K562 (cell line): ENCODE measurements at regions not wholly inside any gene's neighbourhood (a gene's known extent, or its start where the extent isn't known, plus 50 kb on each side); places are given as distances from the start of the nearest gene placed in this dataset.

Experiments used
- ATAC-seq: fragments of 200-7000 bp; cut with Tn5 transposase; 3 replicates; pipeline ENCODE4 v1.9.1; 2020; ENCODE audit warnings: moderate library complexity
- BruUV-seq: library from RNA; stranded (reverse); fragments of 400-500 nt; replicated peaks from 2 replicates; lab custom pipeline; 2021; lab: Mats Ljungman, UMichigan
- CTCF ChIA-PET: fragments of 300-600 bp; formaldehyde crosslinking; extraction: SDS; loops from one replicate; lab custom pipeline; 2021; ENCODE audit warnings: low intra/inter-chr PET ratio; lab: Yijun Ruan, JAX
- POLR2A ChIA-PET: fragments of 300-600, 350-650 bp; sonication (Branson Sonifier 250); formaldehyde crosslinking; extraction: SDS; loops from one replicate; lab custom pipeline; 2021; ENCODE audit warnings: antibody characterized with exemption, inconsistent platforms; lab: Yijun Ruan, JAX
- DNase-seq, 4 experiments: peaks; one replicate each; pipeline versions ENCODE4 v3.0.0 to v3.0.0-alpha.2; 2011 to 2018; ENCODE audit warnings: low spot score in 3 of 4, mixed read lengths in 3 of 4; ENCODE audit errors: extremely low read depth in 1 of 4
- FAIRE-seq: peaks from 2 replicates; lab custom pipeline; 2011; peaks lifted over from hg19 to GRCh38; lab: Jason Lieb, UNC
- H2AFZ ChIP-seq: 2 replicates; pipeline ENCODE4 v1.6.0; 2011; ENCODE audit warnings: low read depth, low read length, control low read depth, inconsistent platforms
- H3K27ac ChIP-seq: fragments of 200-600 bp; 3 replicates; pipeline ENCODE4 v1.8.0; 2011; ENCODE audit warnings: low read depth, mild to moderate bottlenecking, control low read depth, inconsistent platforms, low read length, moderate library complexity, mixed read lengths; ENCODE audit errors: extremely low read depth
- H3K27me3 ChIP-seq, 2 experiments: fragments of 300-600 bp in 1 of 2; 2 replicates in 1 of 2; 3 replicates in 1 of 2; pipeline versions ENCODE4 v1.6.0 to v1.8.0; 2011; ENCODE audit warnings: inconsistent platforms in 2 of 2, low read length in 2 of 2, mild to moderate bottlenecking in 1 of 2, mixed read lengths in 1 of 2, moderate library complexity in 1 of 2; ENCODE audit not compliant: control insufficient read depth in 2 of 2, insufficient read depth in 2 of 2
- H3K36me3 ChIP-seq: fragments of 300-600 bp; 3 replicates; pipeline ENCODE4 v1.8.0; 2011; ENCODE audit warnings: mild to moderate bottlenecking, low read length, inconsistent platforms; ENCODE audit not compliant: control insufficient read depth, insufficient read depth
- H3K4me1 ChIP-seq, 2 experiments: fragments of 200-600 bp in 1 of 2; replicated peaks in 1 of 2; 2 replicates in 1 of 2; 3 replicates in 1 of 2; pipeline versions ENCODE4 v1.5.1 to v1.8.0; 2011; ENCODE audit warnings: inconsistent platforms in 2 of 2, low read length in 2 of 2, mild to moderate bottlenecking in 1 of 2, mixed read lengths in 1 of 2, moderate library complexity in 1 of 2; ENCODE audit not compliant: control insufficient read depth in 2 of 2, insufficient read depth in 2 of 2
- H3K4me2 ChIP-seq: 2 replicates; pipeline ENCODE4 v1.6.1; 2011; ENCODE audit warnings: low read length, control low read depth, inconsistent platforms, mixed read lengths; ENCODE audit not compliant: insufficient read depth
- H3K4me3 ChIP-seq: fragments of 200-600 bp; sonication (generic), shearing (Covaris generic); 2 replicates; pipeline ENCODE4 v1.5.1; 2016; ENCODE audit warnings: control low read depth, inconsistent platforms
- H3K79me2 ChIP-seq: fragments of 200-600 bp; 3 replicates; pipeline ENCODE4 v1.8.0; 2011; ENCODE audit warnings: low read length, inconsistent platforms; ENCODE audit not compliant: control insufficient read depth, insufficient read depth
- H3K9ac ChIP-seq, 2 experiments: 2 replicates each; pipeline versions ENCODE4 v1.6.0 to v1.6.1; 2011; ENCODE audit warnings: low read depth in 2 of 2, low read length in 2 of 2, control low read depth in 1 of 2, inconsistent platforms in 1 of 2, mild to moderate bottlenecking in 1 of 2, mixed read lengths in 1 of 2; ENCODE audit not compliant: insufficient read depth in 1 of 2
- H3K9me1 ChIP-seq: one replicate; pipeline ENCODE4 v1.6.0; 2011; ENCODE audit warnings: inconsistent platforms, mild to moderate bottlenecking, low read length, moderate library complexity; ENCODE audit not compliant: control insufficient read depth, insufficient read depth
- H3K9me3 ChIP-seq: replicated peaks from 2 replicates; pipeline ENCODE4 v1.5.1; 2011; ENCODE audit warnings: low read depth, low read length, inconsistent platforms; ENCODE audit not compliant: control insufficient read depth, insufficient read depth
- H4K20me1 ChIP-seq: replicated peaks from 2 replicates; pipeline ENCODE4 v1.6.1; 2011; ENCODE audit warnings: low read length, inconsistent platforms, mixed read lengths; ENCODE audit not compliant: control insufficient read depth, insufficient read depth
- ARID3B ChIP-seq: fragments of 250-450 bp; sonication (Bioruptor Pico); IDR thresholded peaks from 2 replicates; pipeline ENCODE4 v1.4.0; 2020; ENCODE audit warnings: borderline replicate concordance
- CBX8 ChIP-seq: fragments of 200-600 bp; sonication (generic); IDR thresholded peaks from 2 replicates; pipeline ENCODE4 v1.6.1; 2012; ENCODE audit warnings: borderline replicate concordance, mixed run types, low read depth, mild to moderate bottlenecking, moderate library complexity, mixed read lengths, low read length, control low read depth, inconsistent platforms; ENCODE audit not compliant: poor library complexity, severe bottlenecking; ENCODE audit errors: extremely low read depth
- CREB3L1 ChIP-seq: fragments of 450-650 bp; IDR thresholded peaks from 2 replicates; pipeline ENCODE4 v1.6.1; 2014; ENCODE audit warnings: low read depth, mild to moderate bottlenecking, moderate library complexity, borderline replicate concordance
- DDX20 ChIP-seq: fragments of 450-650 bp; IDR thresholded peaks from 2 replicates; pipeline ENCODE4 v1.6.1; 2016; ENCODE audit warnings: missing genetic modification characterization, low read depth, mild to moderate bottlenecking, missing compliant biosample characterization, moderate library complexity
- FOXK1 ChIP-seq: sonication (generic); formaldehyde crosslinking; IDR thresholded peaks from 2 replicates; pipeline ENCODE4 v1.8.0; 2022; ENCODE audit warnings: missing genetic modification reagents, mild to moderate bottlenecking, borderline replicate concordance
- HMBOX1 ChIP-seq: sonication (generic); IDR thresholded peaks from 2 replicates; pipeline ENCODE4 v1.6.1; 2016
- MNT ChIP-seq, 2 experiments: fragments of 450-650 bp; conservative IDR thresholded peaks; 2 replicates each; pipeline ENCODE4 v1.6.1; 2017; ENCODE audit warnings: mild to moderate bottlenecking in 2 of 2, moderate library complexity in 2 of 2
- NELFE ChIP-seq: IDR thresholded peaks from 2 replicates; pipeline ENCODE4 v1.6.1; 2011; ENCODE audit warnings: mild to moderate bottlenecking; ENCODE audit not compliant: insufficient read depth, insufficient read length
- SMARCA4 ChIP-seq: fragments of 450-650 bp; IDR thresholded peaks from 2 replicates; pipeline ENCODE4 v1.6.1; 2016
- U2AF1 ChIP-seq: fragments of 200-400 bp; formaldehyde crosslinking; optimal IDR thresholded peaks from 2 replicates; pipeline ENCODE3; 2017; ENCODE audit warnings: mild to moderate bottlenecking, low read depth, low read length, moderate library complexity
- ZNF395 ChIP-seq: fragments of 200-800 bp; sonication (Bioruptor generic); IDR thresholded peaks from 2 replicates; pipeline ENCODE4 v1.6.1; 2017; ENCODE audit warnings: missing genetic modification characterization, missing compliant biosample characterization
- ZNF408 ChIP-seq: fragments of 250-450 bp; sonication (Bioruptor Pico); IDR thresholded peaks from 2 replicates; pipeline ENCODE4 v1.4.0; 2020; ENCODE audit warnings: low read depth, mild to moderate bottlenecking, moderate library complexity
- ZNF830 ChIP-seq: fragments of 250-450 bp; sonication (Bioruptor Pico); IDR thresholded peaks from 2 replicates; pipeline ENCODE4 v1.5.0; 2021; ENCODE audit warnings: mild to moderate bottlenecking
- WGBS: fragments of 100-300 bp; shearing (Covaris generic); methylation state at CpG from one replicate; pipeline ENCODE4 v1.1.6; 2016; ENCODE audit warnings: low coverage, mixed read lengths; ENCODE audit not compliant: insufficient coverage; ENCODE audit errors: missing lambda C conversion rate; 5-methylcytosine and 5-hydroxymethylcytosine counted together
- in situ Hi-C: fragments of 300-500 bp; cut with MboI; formaldehyde crosslinking; loops from 4 replicates; pipeline ENCODE4 v1.15.0; 2018; ENCODE audit warnings: inconsistent platforms, mixed read lengths
- intact Hi-C: fragments of 100-400 bp; cut with micrococcal nuclease; formaldehyde crosslinking; loops from 2 replicates; pipeline ENCODE4 v1.14.2; 2022

GRCh38 chr4:57945298-57945697 is 835.1 kb upstream of the IGFBP7 start:
- intact Hi-C loops, result loop anchor here (10.0 kb wide), 1 partner anchor 1690 kb away; no protein-coding TSS in a partner anchor
- Histone ChIP-seq H3K27me3 (no peaks in the 10 kb centered on the region), H3K79me2 (no peaks in the 10 kb centered on the region), H3K9ac (no peak overlapping the region), H3K9me3 (no peaks in the 10 kb centered on the region), H3K36me3 (no peaks in the 10 kb centered on the region), H3K4me3 (no peak overlapping the region), H3K9me1 (no peaks in the 10 kb centered on the region), H3K4me1 (no peaks in the 10 kb centered on the region), H3K4me2 (no peak overlapping the region), H4K20me1 (no peaks in the 10 kb centered on the region), H2AFZ (no peak overlapping the region)
- no peak for DNase-seq
- ChIA-PET POLR2A (no interaction called here), CTCF (no interaction called here)
- 0% methylated on average over 1 of the region's 1 CpG for WGBS
- BruUV-seq, result no TSS peak
- no peak for TF ChIP-seq DDX20
- TF ChIP-seq ZNF408, result no peak
- no peak for TF ChIP-seq U2AF1
- TF ChIP-seq ARID3B (CRISPR knock-in tag), result no peak
- TF ChIP-seq ZNF830 (CRISPR knock-in tag), result no peak
- TF ChIP-seq HMBOX1, result no peak
- no peak for TF ChIP-seq SMARCA4
- no peak for TF ChIP-seq FOXK1 (CRISPR knock-in tag)
- no peak for TF ChIP-seq CREB3L1
- no peak for TF ChIP-seq NELFE
- TF ChIP-seq MNT (conservative IDR thresholded peaks at IDR 0.05), result no peak
- no peak for TF ChIP-seq ZNF395 (CRISPR knock-in tag)
- TF ChIP-seq CBX8, result no peak
- TF ChIP-seq, all 486 proteins: peak for 0
- FAIRE-seq (no peak), ATAC-seq (no peak)
- in situ Hi-C loops, result no loop called here
- H3K27ac ChIP-seq, result no peak overlapping the region
